ENCODE measurements at regions not wholly inside any gene's neighbourhood (a gene's known extent, or its start where the extent isn't known, plus 50 kb on each side); places are given as distances from the start of the nearest gene placed in this dataset.

DNA sequence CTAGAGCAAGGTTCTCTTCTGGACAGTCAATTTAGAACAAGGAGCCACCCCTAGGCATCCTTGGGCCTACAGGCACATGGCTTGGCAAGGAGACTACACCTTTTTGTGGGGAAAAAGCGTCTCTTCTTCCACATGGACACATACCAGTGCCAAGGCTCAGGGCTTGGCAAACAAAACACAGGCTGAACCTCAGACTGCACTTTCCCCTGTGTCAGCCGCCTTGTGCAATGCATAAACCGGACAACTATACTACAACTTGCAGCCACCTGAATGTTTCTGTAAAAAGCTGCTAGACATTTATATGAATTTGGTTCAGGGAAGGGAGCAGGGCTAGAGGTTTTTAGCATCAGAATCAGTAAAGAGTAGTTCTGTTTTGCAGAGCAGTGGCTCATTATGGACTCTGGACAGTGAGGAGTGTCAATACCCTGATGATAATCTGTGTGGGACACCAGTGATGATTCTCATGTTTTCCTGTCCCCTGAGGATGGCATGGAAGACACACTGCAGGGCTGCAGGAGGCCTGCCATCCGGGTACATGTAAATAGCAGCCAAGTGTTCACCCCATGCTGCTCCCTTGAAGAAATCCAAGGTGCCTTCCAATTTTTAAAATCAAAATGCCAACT is 118.9 kb downstream of the GATA3 start:
- Histone ChIP-seq H2AFZ (replicated peaks; ENCODE audit: low read length, poor library complexity) (no peak overlapping the region), H3K27me3 (ENCODE audit: control insufficient read depth, insufficient read depth, low read length) (no peaks in the 10 kb centered on the region), H3K4ac (ENCODE audit: low read depth, low read length) (no peak overlapping the region), H4K5ac (ENCODE audit: low read depth, low read length) (no peak overlapping the region), H3K4me2 (ENCODE audit: low read depth, low read length) (no peak overlapping the region), H3K9ac (ENCODE audit: low read depth, low read length) (no peak overlapping the region), H2BK20ac (ENCODE audit: low read depth, low read length) (no peak overlapping the region), H3K9me3 (ENCODE audit: control insufficient read depth, insufficient read depth, low read length) (peaks cover 18% of the 10 kb centered on the region; the same call in 1 of the 2 replicates), H2BK15ac (ENCODE audit: low read depth, low read length) (no peak overlapping the region), H4K20me1 (ENCODE audit: insufficient read depth, low read length) (no peaks in the 10 kb centered on the region), H3K4me3 (ENCODE audit: insufficient read depth, low read depth, low read length) (no peak overlapping the region), H2BK5ac (ENCODE audit: low read depth, low read length, poor library complexity, severe bottlenecking) (no peak overlapping the region), H4K8ac (ENCODE audit: low read depth in 2 of 2, low read length in 2 of 2) (no peak overlapping the region), H2AK9ac (replicated peaks; ENCODE audit: low read depth, low read length, poor library complexity) (no peak overlapping the region), H3K27ac (ENCODE audit: insufficient read depth, low read length) (no peak overlapping the region), H4K91ac (ENCODE audit: insufficient read depth, low read depth, low read length) (no peak overlapping the region), H3K36me3 (ENCODE audit: control insufficient read depth, insufficient read depth, low read length) (no peaks in the 10 kb centered on the region), H3K4me1 (ENCODE audit: control insufficient read depth, insufficient read depth, low read length) (no peaks in the 10 kb centered on the region), H3K23ac (ENCODE audit: low read depth, low read length) (no peak overlapping the region), H3K14ac (replicated peaks; ENCODE audit: low read depth, low read length) (no peak overlapping the region), H3K18ac (ENCODE audit: low read depth, low read length) (no peak overlapping the region), H3K9me1 (ENCODE audit: insufficient read depth, low read length) (no peaks in the 10 kb centered on the region), H2AK5ac (ENCODE audit: low read depth, low read length) (no peak overlapping the region), H3K56ac (ENCODE audit: extremely low read depth, insufficient read depth, low read length) (no peak overlapping the region), H2BK120ac (ENCODE audit: low read depth, low read length) (no peak overlapping the region), H3K79me1 (ENCODE audit: low read depth in 1 of 2, low read length in 2 of 2) (no peaks in the 10 kb centered on the region)
- intact Hi-C loops (cut with micrococcal nuclease), result no loop called here
- CTCF ChIA-PET, result no interaction called here
- DNase-seq, result no peak
- dilution Hi-C loops (cut with HindIII; ENCODE audit: low sequenced_read_pairs, unreplicated experiment), result no loop called here
- no TSS peak for BruUV-seq (replicated peaks)
- ATAC-seq (ENCODE audit: low read depth), result no peak
- in situ Hi-C loops (cut with MboI; ENCODE audit: low sequenced_read_pairs), result no loop called here
- TF ChIP-seq RCOR1 (IDR thresholded peaks at IDR 0.05; ENCODE audit: insufficient replicate concordance, low read length) (no peak), CEBPB (IDR thresholded peaks at IDR 0.05; ENCODE audit: low read depth, low read length) (no peak), RAD21 (IDR thresholded peaks at IDR 0.05; ENCODE audit: low read length) (no peak), MXI1 (IDR thresholded peaks at IDR 0.05; ENCODE audit: borderline replicate concordance, low read depth, low read length) (no peak), BHLHE40 (IDR thresholded peaks at IDR 0.05; ENCODE audit: low read depth, low read length) (no peak), CHD1 (IDR thresholded peaks at IDR 0.05; ENCODE audit: low read depth, low read length) (no peak), POLR2A (IDR thresholded peaks at IDR 0.05; ENCODE audit: low read depth, low read length) (no peak), USF2 (IDR thresholded peaks at IDR 0.05; ENCODE audit: low read depth, low read length) (no peak), ELK1 (IDR thresholded peaks at IDR 0.05; ENCODE audit: borderline replicate concordance, low read depth, low read length) (no peak), SMC3 (IDR thresholded peaks at IDR 0.05; ENCODE audit: low read depth, low read length) (no peak), NFE2L2 (IDR thresholded peaks at IDR 0.05; ENCODE audit: low read depth, low read length) (no peak), MAZ (IDR thresholded peaks at IDR 0.05; ENCODE audit: borderline replicate concordance, low read depth, low read length) (no peak), RFX5 (IDR thresholded peaks at IDR 0.05; ENCODE audit: low read depth, low read length) (no peak), MAFK (IDR thresholded peaks at IDR 0.05; ENCODE audit: low read depth, low read length) (no peak), FOS (IDR thresholded peaks at IDR 0.05; ENCODE audit: low read depth, low read length) (no peak)
- TF ChIP-seq, protein P1, sequence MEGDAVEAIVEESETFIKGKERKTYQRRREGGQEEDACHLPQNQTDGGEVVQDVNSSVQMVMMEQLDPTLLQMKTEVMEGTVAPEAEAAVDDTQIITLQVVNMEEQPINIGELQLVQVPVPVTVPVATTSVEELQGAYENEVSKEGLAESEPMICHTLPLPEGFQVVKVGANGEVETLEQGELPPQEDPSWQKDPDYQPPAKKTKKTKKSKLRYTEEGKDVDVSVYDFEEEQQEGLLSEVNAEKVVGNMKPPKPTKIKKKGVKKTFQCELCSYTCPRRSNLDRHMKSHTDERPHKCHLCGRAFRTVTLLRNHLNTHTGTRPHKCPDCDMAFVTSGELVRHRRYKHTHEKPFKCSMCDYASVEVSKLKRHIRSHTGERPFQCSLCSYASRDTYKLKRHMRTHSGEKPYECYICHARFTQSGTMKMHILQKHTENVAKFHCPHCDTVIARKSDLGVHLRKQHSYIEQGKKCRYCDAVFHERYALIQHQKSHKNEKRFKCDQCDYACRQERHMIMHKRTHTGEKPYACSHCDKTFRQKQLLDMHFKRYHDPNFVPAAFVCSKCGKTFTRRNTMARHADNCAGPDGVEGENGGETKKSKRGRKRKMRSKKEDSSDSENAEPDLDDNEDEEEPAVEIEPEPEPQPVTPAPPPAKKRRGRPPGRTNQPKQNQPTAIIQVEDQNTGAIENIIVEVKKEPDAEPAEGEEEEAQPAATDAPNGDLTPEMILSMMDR (conservative IDR thresholded peaks at IDR 0.05; ENCODE audit: low read depth, low read length), result no peak
- POLR2A ChIA-PET (ENCODE audit: unreplicated experiment), result no interaction called here
- 0% methylated on average over 1 of the region's 4 CpGs; no CpG with 5 or more reads in 1 of the 2 experiments for WGBS, 2 experiments (ENCODE audit: extremely low coverage in 2 of 2, insufficient read length in 1 of 2)

All from IMR-90 (cell line).